ENCODE measurements at regions not wholly inside any gene's neighbourhood (a gene's known extent, or its start where the extent isn't known, plus 50 kb on each side); places are given as distances from the start of the nearest gene placed in this dataset.

DNA sequence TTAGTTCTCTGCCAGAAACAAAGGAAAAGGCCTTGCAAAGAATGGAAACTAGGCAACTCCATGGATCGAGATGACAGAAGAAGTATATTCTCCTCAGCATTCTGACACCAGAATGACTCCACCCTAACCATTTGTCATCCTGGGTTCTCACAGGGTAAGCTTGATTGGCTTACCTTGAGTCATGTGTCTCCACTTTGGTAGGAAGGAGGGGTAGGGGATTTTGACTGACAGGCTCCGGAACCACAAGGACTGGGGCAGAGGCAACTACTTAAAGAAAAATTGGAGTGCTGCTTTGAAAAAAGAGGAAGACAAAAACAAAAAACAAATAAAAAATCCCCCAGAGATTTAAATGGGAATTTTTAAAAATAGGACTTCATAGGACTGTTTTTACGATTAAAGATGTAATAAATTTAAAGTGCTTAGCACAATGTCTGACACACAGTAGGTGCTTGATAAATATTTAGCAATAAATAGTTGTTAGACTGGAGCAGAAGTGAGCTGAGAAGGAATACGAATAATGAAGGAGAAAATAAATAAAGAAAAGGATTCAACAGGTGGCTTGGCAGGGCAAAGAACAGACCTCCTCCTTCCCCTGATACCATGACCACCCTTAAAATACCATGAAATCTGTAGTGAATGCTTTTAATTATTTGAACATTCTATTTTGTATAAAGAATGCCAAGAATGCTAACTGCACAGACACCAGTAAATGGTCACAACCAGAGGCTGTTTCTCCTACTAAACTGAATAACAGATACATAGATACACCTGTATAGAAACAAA lies 230.2 kb downstream of the CDCA7 start:
- TF ChIP-seq POLR2A (IDR thresholded peaks at IDR 0.05; ENCODE audit: extremely low read depth, insufficient read length) (no peak), CTCF (IDR thresholded peaks at IDR 0.05; ENCODE audit: low read depth, low read length) (no peak)

Measured in NB4 (cell line).